HG03025 (cell line): ENCODE measurements at regions not wholly inside any gene's neighbourhood (a gene's known extent, or its start where the extent isn't known, plus 50 kb on each side); places are given as distances from the start of the nearest gene placed in this dataset.

Experiments used
- ATAC-seq: cut with Tn5 transposase; IDR thresholded peaks from one replicate; pipeline ENCODE4 v1.9.1; 2021; ENCODE audit warnings: mild to moderate bottlenecking, moderate library complexity; ENCODE audit not compliant: unreplicated experiment, low FRiP score

DNA sequence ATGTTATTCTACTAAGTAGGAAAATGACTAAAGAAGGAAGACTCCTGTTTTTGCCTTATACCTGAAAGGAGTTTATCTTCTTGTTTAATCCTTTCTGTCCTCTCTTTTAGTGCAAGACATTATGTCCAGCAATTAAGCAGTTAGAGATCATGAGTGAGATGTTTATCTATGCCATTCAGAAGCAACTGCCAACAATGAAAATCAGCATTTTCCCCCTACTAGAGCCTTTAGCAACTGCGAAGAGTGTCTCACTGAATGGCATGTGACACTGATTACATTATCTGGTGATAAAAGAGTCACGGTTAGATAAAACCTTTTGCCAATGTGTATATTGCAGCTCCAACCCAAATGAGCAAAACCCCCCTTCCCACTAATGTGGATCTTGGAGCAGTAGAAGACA, 357.7 kb upstream of the SYT4 start:
- ATAC-seq, result no peak

DNA sequence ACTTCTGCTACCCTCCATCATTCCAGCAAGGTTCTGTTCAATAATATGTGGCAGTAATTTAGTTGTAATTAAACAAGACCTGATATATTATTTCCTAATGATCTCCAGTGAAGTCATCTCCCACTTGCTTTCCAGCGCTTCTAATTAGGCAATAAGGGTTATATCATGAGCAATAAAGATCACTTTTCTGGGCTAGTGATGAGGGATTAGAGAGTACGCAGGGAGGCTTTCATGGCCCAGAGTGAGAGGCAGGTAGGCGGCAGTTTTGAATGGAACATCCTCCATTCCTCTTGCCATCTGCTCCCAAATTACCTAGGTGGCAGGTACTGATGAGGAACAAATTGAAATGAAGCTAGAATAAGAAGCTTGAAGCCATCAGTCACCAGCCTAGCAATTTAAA, 358.1 kb upstream of the SYT4 start:
- no peak for ATAC-seq

DNA sequence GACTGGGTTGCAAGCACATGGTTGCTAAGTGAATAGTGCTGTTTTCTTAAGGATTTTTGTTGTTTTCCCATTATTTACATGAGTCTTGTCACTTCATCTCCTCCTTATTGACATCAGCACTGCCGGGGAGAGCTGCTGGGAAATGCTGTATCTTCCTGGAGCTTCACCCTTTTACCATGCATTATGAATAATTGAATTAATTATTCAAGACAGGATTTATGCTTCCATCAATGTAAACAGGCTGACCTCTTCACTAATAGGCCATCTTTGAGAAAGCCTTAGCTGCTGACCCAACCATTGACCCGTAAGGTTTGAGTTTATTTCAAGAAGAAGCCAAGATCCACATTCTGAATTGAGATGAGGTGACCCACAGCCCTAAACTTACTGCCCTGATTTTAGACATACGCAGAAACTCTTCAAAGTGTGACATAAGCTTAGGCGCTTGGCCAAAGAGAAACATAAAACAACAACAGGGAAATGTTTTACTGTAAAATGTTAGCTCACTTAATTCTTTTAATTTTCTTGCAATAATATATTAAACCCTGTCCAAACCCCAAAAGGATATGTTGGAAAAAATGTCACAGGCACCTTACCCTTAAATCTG, 365.5 kb upstream of the SYT4 start:
- ATAC-seq, result no peak

DNA sequence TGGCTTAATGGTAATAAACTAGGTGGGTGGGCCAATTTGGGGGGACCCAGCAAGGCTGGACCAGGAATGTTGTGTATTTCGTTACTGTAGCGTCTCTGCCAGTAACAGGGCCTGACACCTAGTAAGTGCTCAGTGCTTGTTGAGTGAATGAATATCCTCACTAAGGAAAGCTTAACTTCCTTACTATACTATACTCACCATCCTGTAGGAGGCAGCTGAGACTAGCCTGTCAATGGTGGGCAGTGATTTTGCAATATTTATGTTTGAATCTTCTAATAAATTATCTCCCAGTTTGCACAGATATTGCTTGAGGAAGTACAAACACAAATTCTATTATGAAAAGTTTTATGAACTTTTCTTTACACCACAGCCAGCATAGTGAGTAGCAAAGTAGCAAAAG, 370.7 kb upstream of the SYT4 start:
- ATAC-seq, result no peak

DNA sequence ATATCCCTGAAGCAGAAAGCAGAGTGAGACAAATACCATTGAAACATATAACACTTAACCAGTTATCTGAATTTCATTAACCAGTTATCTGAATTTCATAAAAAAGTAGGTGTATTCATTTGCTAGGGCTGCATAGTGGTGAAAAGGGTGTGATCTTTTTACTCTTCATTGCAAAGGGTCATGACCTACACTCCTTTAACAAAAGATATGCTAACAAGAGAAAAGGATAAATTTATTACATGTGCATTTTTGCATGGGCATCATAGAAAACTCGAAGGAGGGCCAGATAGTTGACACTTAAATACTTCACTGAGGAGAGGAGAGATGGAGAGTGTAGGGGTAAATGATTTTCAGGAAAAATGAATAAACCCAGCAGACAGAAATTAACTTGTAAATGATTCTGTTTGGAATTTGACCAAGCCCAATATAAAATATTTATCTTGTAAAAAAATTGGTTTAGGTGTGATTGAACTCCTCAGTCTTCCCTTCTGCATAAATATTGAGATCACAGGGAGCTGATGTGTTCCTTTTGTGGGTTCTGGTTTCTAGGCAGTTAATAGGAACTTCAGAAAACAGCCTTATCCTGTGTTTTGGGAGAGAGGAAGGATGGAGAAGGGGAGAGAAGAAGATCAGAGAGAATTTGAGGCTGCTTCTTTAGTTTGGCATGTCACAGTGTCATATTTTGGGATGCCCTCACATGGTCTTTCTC, 372.5 kb upstream of the SYT4 start:
- no peak for ATAC-seq

DNA sequence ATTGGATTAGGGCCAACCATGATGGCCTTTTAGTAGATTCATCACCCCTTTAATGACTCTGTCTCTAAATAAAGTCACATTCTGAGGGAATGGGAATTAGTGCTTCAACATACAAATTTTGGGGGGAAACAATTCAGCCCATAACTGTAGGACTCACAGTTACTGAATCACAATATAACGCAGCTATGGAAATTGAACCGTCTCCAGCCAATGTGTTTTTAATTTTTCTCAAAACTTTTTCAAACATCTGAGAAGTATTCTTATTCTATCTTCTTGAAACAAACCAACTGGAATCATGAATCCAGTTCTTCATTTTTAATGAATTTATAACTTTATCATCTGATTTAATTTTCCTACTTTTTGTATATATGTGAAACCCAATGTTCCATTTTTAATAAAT, 373.1 kb upstream of the SYT4 start:
- no peak for ATAC-seq

- ATAC-seq, result no peak
These were observed 373.8 kb upstream of the SYT4 start for GRCh38 chr18:43651057-43651456.

DNA sequence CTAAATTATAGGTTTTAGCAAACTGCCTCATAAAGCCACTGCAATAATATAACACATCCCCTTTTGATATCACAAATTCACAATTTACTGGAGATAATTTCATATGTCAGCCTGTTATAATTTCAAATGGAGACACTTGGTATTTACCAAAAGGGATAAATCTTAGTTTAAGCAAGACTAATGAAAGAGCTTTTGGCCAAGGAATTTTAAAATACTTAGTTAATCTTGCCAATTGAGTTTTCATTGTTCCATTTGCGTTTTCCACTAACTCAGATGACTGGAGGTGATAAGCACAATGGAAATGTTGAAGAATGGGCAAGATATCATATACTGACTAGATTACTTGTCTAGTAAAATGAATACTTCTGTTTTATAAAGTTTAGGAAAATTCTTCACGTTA, 379.3 kb upstream of the SYT4 start:
- ATAC-seq, result no peak

DNA sequence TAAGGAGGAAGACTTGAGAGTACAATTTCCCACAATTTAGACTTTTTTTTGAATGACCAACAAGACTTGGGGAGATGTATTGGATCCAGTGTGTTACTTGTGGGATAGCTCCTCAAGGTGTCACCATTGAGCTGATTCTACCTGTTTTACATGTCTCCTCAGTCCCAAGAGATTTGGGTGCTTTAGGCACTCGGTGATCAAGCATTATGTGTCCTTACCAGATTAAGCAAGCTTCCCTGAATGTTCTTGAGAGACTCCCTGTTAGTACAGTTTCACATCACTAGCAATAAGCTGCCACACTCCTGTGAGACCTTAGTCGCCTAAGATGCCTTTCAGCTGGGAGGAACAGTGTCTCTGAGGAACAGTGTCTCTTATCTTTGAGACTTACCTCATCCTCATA, 384.3 kb upstream of the SYT4 start:
- ATAC-seq, result no peak

GRCh38 chr18:43662657-43663056, 385.4 kb upstream of the SYT4 start:
- no peak for ATAC-seq

DNA sequence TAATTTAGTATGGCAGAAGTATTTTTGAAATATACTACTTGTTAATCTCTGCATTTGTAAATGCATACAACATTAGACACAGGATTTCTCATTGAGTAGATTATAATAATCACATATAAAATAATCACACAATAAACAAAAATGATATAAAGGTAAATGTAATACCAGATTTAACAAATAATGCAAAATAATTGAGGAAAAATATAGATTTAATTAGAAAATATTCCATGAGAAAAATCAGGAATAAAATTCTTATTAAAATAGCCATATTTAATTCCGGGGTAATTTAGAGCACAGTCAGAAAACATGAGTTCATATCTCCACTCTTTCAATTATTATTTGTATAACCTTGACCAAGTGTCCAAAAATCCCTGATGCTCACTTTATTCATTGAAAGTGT, 385.9 kb upstream of the SYT4 start:
- no peak for ATAC-seq

- no peak for ATAC-seq
These were observed 387.3 kb upstream of the SYT4 start for GRCh38 chr18:43664487-43665008.

DNA sequence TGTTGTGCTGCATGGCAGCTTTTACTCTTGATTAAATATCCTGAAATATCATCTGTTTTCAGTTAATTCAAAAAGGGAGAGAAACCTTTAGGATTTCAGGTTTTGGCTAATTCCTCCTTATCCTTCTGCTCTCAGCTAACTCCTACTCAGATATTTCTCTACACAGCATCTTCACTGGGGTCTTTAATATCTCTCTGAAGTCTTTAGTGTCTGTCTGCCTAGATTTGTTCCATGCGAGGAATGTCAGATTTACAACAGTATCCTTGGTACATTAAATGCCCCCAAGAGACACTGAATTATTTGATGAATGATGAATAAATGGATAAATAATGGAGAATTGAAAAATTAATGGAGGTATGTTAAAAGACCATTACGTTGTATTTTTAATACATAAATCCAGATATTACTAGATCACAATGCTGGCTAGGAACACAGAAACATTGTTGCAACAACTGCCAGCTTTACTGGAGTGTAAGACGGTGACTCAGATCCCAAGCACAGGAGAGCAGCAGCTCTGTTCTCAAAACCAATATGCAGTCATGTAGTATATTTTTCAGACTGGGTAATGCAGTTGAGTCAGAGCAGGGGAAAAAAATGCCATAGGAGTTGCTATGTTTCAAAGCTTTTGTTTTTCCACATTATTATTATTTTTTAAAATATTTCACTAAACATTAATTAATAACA, 388.0 kb upstream of the SYT4 start:
- no peak for ATAC-seq

- no peak for ATAC-seq
These were observed 391.6 kb upstream of the SYT4 start for GRCh38 chr18:43668866-43669265.

DNA sequence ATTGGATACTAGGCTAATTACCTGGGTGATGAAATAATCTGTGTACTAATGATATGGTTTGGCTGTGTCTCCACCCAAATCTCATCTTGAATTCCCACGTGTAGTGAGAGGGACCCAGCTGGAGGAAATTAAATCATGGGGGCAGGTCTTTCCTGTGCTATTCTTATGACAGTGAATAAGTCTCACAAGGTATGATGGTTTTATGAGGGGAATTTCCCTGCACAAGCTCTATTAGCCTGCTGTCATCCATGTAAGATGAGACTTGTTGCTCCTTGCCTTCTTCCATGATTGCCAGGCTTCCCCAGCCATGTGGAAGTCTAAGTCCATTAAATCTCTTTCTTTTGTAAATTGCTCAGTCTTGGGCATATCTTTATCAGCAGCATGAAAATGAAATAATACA, 394.1 kb upstream of the SYT4 start:
- no peak for ATAC-seq

- ATAC-seq, result no peak
These were observed 402.8 kb upstream of the SYT4 start for GRCh38 chr18:43680096-43680495.

DNA sequence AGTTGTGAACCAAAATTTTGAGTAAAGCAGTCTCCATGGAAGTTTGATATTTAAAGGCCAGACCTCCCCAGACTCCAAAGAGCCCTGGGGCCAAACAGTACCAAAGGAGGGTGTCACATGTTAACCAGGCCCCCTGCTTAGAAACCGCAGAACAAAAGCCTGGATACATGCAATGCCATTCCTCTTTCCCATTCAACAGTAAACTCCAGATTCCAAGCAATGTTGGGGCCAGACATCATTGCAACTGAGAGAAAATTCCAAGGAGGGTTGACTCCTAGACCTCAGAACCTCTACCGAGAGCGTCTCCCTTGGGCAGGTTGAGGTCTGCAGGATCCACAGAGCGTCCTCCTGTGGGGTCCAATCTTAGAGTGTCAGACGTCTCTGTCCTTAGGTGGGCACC, 404.4 kb upstream of the SYT4 start:
- ATAC-seq, result no peak

DNA sequence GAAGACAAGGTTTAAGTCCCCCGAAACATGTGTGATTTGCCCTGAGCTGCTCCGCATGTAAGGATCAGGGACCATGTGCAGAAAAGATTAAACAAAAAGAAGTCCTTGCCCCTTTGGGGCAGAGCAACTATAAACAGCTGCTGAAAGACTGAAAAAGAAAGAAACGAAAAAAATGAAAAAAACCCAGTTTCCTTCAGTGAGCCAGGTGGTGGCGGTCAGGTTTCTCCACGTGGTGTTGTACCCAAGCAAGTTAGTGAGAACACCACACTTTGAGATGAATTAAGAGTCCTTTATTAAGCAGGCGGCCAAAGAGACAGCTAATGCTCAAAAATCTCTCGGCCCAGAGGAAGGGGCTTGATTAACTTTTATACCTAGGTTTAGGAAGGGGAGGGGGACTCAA, 404.9 kb upstream of the SYT4 start:
- ATAC-seq, result no peak

DNA sequence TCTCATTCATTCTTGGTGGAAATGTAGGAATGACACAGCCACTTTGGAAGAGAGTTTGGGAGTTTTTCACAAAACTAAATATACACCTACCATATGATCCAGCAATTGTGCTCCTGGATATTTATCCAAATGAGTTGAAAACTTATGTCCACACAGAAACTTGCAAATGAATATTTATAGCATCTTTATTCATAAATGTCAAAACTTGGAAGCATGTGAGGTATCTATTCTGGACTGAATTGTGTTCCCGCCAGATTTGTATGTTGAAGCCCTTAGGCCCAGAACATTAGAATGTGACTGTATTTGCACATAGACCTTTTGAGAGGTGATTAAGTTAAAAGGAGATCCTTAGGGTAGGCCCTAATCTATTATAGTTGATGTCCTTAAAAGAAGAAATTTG, 409.4 kb upstream of the SYT4 start:
- no peak for ATAC-seq

- no peak for ATAC-seq
These were observed 414.9 kb upstream of the SYT4 start for GRCh38 chr18:43692099-43692690.

GRCh38 chr18:43702399-43702798, 425.1 kb upstream of the SYT4 start:
- ATAC-seq, result no peak
